Neural progenitor cell (in vitro differentiated cells): ENCODE measurements at regions not wholly inside any gene's neighbourhood (a gene's known extent, or its start where the extent isn't known, plus 50 kb on each side); places are given as distances from the start of the nearest gene placed in this dataset.

Experiments used
- DNase-seq: peaks from one replicate; pipeline ENCODE4 v3.0.0-alpha.2; 2016; ENCODE audit warnings: low spot score
- H2AFZ ChIP-seq: fragments of 200-600 bp; sonication (generic); replicated peaks from 2 replicates; pipeline ENCODE4 v1.6.1; 2016; ENCODE audit warnings: antibody characterized with exemption
- H3F3A ChIP-seq: fragments of 200-600 bp; sonication (generic); 2 replicates; pipeline ENCODE4 v1.6.1; 2016; ENCODE audit warnings: antibody characterized with exemption, low read depth
- H3K27ac ChIP-seq: fragments of 200-600 bp; sonication (generic); 2 replicates; pipeline ENCODE4 v1.5.1; 2016; ENCODE audit warnings: mild to moderate bottlenecking
- H3K27me3 ChIP-seq: fragments of 200-600 bp; sonication (generic); 2 replicates; pipeline ENCODE4 v1.6.1; 2016; ENCODE audit warnings: mild to moderate bottlenecking, moderate library complexity
- H3K36me3 ChIP-seq: fragments of 200-600 bp; sonication (generic); 2 replicates; pipeline ENCODE4 v1.5.1; 2016
- H3K4me1 ChIP-seq: fragments of 200-600 bp; sonication (generic); 2 replicates; pipeline ENCODE4 v1.6.1; 2016; ENCODE audit warnings: mixed run types
- H3K4me2 ChIP-seq: fragments of 200-600 bp; sonication (generic); 2 replicates; pipeline ENCODE4 v1.6.1; 2016
- H3K4me3 ChIP-seq: fragments of 200-600 bp; sonication (generic); 2 replicates; pipeline ENCODE4 v1.5.1; 2016
- H3K79me2 ChIP-seq: fragments of 200-600 bp; sonication (generic); 2 replicates; pipeline ENCODE4 v1.6.1; 2016; ENCODE audit warnings: low read depth
- H3K9ac ChIP-seq: fragments of 200-600 bp; sonication (generic); 2 replicates; pipeline ENCODE4 v1.6.1; 2016
- H3K9me3 ChIP-seq: fragments of 200-600 bp; sonication (generic); 2 replicates; pipeline ENCODE4 v1.5.1; 2016; ENCODE audit warnings: low read depth
- H4K20me1 ChIP-seq: fragments of 200-600 bp; sonication (generic); 2 replicates; pipeline ENCODE4 v1.6.1; 2016; ENCODE audit warnings: low read depth
- H3K27ac Mint-ChIP-seq: 3 replicates; pipeline ENCODE4 v1.8.0; 2021; ENCODE audit warnings: mixed read lengths
- H3K27me3 Mint-ChIP-seq: 2 replicates; pipeline ENCODE4 v1.8.0; 2022; ENCODE audit warnings: low read depth, mild to moderate bottlenecking, inconsistent platforms, moderate library complexity, mixed read lengths; ENCODE audit not compliant: insufficient read depth
- H3K36me3 Mint-ChIP-seq: 3 replicates; pipeline ENCODE4 v1.8.0; 2021; ENCODE audit warnings: mixed read lengths
- H3K4me1 Mint-ChIP-seq: 3 replicates; pipeline ENCODE4 v1.8.0; 2021; ENCODE audit warnings: mixed read lengths
- H3K4me3 Mint-ChIP-seq: 3 replicates; pipeline ENCODE4 v1.8.0; 2021; ENCODE audit warnings: mild to moderate bottlenecking, moderate library complexity, mixed read lengths
- H3K9me3 Mint-ChIP-seq: 3 replicates; pipeline ENCODE4 v1.8.0; 2020; ENCODE audit warnings: mixed read lengths
- EZH2 ChIP-seq: fragments of 200-600 bp; sonication (generic); IDR thresholded peaks from 2 replicates; pipeline ENCODE4 v1.6.1; 2017; ENCODE audit warnings: antibody characterized with exemption, mild to moderate bottlenecking, moderate library complexity
- EZH2phosphoT487 ChIP-seq: fragments of 200-600 bp; sonication (generic); IDR thresholded peaks from 2 replicates; pipeline ENCODE4 v1.6.1; 2017; ENCODE audit warnings: antibody characterized with exemption
- TF ChIP-seq, protein P1 (sequence below): fragments of 200-600 bp; sonication (generic); IDR thresholded peaks from 2 replicates; pipeline ENCODE4 v1.5.1; 2017; ENCODE audit warnings: antibody characterized with exemption, mild to moderate bottlenecking

GRCh38 chr14:84959851-84960520 is 570.0 kb upstream of the FLRT2 start:
- DNase-seq = no peak
- Histone ChIP-seq H3K27ac (no peak overlapping the region), H3K4me2 (no peak overlapping the region), H3K79me2 (no peaks in the 10 kb centered on the region), H3K9me3 (no peaks in the 10 kb centered on the region), H3K4me1 (peaks cover 9% of the 10 kb centered on the region), H3K27me3 (no peaks in the 10 kb centered on the region), H2AFZ (peak overlapping the region; percentile 21), H4K20me1 (no peaks in the 10 kb centered on the region), H3K4me3 (no peak overlapping the region), H3F3A (peaks cover 3% of the 10 kb centered on the region), H3K9ac (no peak overlapping the region), H3K36me3 (no peaks in the 10 kb centered on the region)
- Mint-ChIP-seq H3K4me3 (no peak overlapping the region), H3K27ac (no peak overlapping the region), H3K27me3 (no peaks in the 10 kb centered on the region), H3K36me3 (no peaks in the 10 kb centered on the region), H3K4me1 (no peaks in the 10 kb centered on the region), H3K9me3 (no peaks in the 10 kb centered on the region)
- no peak for TF ChIP-seq EZH2phosphoT487
- TF ChIP-seq, protein P1, sequence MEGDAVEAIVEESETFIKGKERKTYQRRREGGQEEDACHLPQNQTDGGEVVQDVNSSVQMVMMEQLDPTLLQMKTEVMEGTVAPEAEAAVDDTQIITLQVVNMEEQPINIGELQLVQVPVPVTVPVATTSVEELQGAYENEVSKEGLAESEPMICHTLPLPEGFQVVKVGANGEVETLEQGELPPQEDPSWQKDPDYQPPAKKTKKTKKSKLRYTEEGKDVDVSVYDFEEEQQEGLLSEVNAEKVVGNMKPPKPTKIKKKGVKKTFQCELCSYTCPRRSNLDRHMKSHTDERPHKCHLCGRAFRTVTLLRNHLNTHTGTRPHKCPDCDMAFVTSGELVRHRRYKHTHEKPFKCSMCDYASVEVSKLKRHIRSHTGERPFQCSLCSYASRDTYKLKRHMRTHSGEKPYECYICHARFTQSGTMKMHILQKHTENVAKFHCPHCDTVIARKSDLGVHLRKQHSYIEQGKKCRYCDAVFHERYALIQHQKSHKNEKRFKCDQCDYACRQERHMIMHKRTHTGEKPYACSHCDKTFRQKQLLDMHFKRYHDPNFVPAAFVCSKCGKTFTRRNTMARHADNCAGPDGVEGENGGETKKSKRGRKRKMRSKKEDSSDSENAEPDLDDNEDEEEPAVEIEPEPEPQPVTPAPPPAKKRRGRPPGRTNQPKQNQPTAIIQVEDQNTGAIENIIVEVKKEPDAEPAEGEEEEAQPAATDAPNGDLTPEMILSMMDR = no peak
- no peak for TF ChIP-seq EZH2

DNA sequence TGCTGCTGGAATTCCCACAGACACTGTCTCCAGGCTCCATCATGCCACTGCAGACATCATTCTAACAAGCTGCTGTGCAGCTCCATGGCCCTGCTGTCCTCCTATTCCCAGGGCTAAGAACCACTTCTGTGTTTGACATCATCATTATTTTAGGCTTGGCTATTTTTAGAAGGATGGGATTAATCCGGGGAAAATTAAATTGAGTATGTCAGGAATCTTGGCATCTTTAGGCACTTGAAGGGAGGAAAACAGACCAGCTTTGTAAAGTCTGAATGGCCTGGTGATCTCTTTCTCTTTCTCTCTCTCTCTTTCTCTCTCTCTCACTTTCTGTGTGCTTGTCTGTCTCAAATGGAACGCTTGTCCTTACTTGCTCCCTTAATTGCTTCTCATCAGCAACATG is 568.3 kb upstream of the FLRT2 start:
- Histone ChIP-seq H2AFZ (peak overlapping the region; percentile 54), H3K27ac (no peak overlapping the region), H3K4me3 (no peak overlapping the region), H3K27me3 (no peaks in the 10 kb centered on the region), H3K79me2 (no peaks in the 10 kb centered on the region), H3K36me3 (no peaks in the 10 kb centered on the region), H3K9ac (no peak overlapping the region), H3K4me2 (peak overlapping the region; percentile 4), H3F3A (peaks cover 3% of the 10 kb centered on the region), H3K4me1 (peaks cover 9% of the 10 kb centered on the region), H4K20me1 (no peaks in the 10 kb centered on the region), H3K9me3 (no peaks in the 10 kb centered on the region)
- H3K36me3 Mint-ChIP-seq = no peaks in the 10 kb centered on the region
- TF ChIP-seq, protein P1 = no peak
- TF ChIP-seq EZH2phosphoT487 (no peak), EZH2 (no peak)
- no peaks in the 10 kb centered on the region for H3K27me3 Mint-ChIP-seq
- H3K4me1 Mint-ChIP-seq = no peaks in the 10 kb centered on the region
- H3K9me3 Mint-ChIP-seq = no peaks in the 10 kb centered on the region
- no peak overlapping the region for H3K27ac Mint-ChIP-seq
- peak; percentile 11 for DNase-seq
- H3K4me3 Mint-ChIP-seq = no peak overlapping the region

GRCh38 chr14:84963518-84963917 is 566.4 kb upstream of the FLRT2 start:
- Histone ChIP-seq H2AFZ (no peak overlapping the region), H3K27me3 (no peaks in the 10 kb centered on the region), H3K27ac (no peak overlapping the region), H3K4me1 (peaks cover 9% of the 10 kb centered on the region), H3F3A (peaks cover 3% of the 10 kb centered on the region), H3K9ac (no peak overlapping the region), H3K4me3 (no peak overlapping the region), H3K9me3 (no peaks in the 10 kb centered on the region), H3K79me2 (no peaks in the 10 kb centered on the region), H3K4me2 (no peak overlapping the region), H4K20me1 (no peaks in the 10 kb centered on the region), H3K36me3 (no peaks in the 10 kb centered on the region)
- Mint-ChIP-seq H3K4me1 (no peaks in the 10 kb centered on the region), H3K27me3 (no peaks in the 10 kb centered on the region), H3K27ac (no peak overlapping the region), H3K9me3 (no peaks in the 10 kb centered on the region), H3K4me3 (no peak overlapping the region), H3K36me3 (no peaks in the 10 kb centered on the region)
- TF ChIP-seq EZH2phosphoT487 (no peak), EZH2 (no peak)
- TF ChIP-seq, protein P1 = no peak
- DNase-seq = no peak
